Stimulated activated CD4-positive, alpha-beta T cell treated with anti-CD3 and anti-CD28 coated beads, Interleukin-12 subunit alpha, Interleukin-12 subunit beta, amount 100 ng/mL, for 48 hours (primary cell): ENCODE measurements at regions not wholly inside any gene's neighbourhood (a gene's known extent, or its start where the extent isn't known, plus 50 kb on each side); places are given as distances from the start of the nearest gene placed in this dataset.
"Not testable (repeated sequence)": the region's sequence is repeated elsewhere in the genome, so short reads cannot be mapped to it uniquely, and the experiment has no call there.

Source experiments
- DNase-seq, 3 donors: peaks; one replicate each; pipeline ENCODE4 v3.0.0-alpha.2; 2020; ENCODE audit warnings: low read depth in 2 of 3, low spot score in 1 of 3

DNA sequence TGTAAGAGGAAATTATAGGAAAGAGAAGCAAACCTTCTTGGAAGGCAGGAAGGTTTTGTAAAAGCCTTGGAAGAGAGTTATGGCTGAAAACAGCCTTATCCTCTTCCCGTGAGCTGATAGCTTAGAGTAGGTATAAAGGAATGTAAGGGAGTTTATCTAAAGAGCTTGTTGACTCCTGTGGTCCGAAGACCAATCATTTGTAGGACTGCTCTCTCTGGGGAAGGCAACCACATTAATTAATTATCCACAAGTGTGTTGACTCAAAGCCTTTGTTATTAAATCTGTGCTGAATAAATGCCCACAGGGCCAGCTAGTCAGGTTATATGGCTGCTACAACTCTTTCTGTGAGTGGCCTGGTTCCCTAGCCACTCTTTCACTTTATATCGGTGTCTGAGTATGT, 452.1 kb upstream of the RASGRP1 start:
- no peak for DNase-seq

DNA sequence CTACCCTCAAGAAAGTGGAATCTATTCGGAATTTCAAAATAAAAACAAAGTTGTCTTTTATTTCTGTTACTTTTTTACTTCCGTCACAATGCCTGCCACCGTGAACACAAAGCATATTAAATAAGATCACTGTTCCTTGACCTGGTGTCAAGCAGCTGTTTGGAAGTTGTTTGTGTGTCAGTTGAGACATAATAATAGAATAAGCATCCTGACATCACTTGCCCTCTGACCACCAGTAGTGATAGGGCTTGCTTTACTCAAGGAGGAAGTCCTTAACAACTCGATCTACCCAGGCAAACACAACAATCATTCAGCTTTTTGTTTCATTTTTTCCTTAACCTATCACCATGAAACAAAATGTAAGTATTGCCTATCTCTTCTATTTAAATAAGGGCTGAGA, 454.4 kb upstream of the RASGRP1 start:
- no peak for DNase-seq

DNA sequence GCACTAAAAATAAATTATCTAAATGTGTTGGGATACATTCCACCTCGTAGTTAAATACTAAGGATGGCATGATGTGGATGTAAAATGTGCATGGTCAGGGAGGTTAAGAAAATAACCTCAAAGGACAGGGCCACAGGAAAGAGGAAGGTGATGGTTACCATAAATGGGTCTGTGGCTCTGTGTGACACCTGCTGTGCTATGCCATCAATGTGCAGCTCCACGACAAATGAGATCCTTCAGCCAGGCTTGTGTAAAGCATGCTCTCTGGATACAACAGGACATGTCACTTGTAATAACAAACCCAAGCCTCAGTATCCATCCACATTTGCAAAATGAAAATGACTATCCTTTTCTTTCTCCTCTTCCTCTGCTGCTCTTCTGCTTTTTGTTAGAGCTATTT, 456.7 kb upstream of the RASGRP1 start:
- DNase-seq: no peak

DNA sequence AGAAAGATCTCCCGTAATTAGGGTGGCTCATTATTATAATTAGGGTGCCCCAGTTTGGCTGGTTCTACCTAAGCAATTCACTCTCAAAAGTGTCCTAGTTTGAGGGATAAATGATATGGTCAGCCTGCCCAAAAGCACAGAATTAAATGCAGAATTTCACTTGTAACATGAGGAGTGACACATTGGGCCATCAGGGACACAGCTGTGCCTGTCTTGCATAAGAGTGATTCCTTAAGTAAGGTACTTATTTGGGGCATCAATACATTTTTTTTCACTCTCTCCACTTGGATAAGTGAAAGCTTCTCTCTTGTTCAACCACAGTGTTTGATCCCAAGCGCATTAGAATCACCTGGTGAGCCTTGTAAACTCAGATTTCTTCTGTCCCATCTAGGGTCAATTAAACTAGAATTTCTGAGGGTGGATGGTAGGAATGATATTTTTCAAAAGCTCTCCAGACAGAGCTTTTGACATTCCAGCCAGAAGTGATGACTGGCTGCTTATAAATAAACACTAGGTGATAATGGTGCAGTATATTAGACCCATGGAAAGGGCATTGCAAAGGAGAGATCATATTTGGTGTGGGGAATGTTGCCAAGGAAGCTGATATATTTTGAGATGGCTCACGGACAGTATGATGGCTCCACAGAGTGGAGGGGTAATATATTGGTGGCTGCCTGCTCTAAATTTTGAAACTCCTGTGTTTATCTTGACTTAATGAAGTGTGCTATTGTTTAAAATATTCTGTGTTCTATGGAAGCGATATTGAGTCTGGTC, 458.1 kb upstream of the RASGRP1 start:
- DNase-seq: no peak

DNA sequence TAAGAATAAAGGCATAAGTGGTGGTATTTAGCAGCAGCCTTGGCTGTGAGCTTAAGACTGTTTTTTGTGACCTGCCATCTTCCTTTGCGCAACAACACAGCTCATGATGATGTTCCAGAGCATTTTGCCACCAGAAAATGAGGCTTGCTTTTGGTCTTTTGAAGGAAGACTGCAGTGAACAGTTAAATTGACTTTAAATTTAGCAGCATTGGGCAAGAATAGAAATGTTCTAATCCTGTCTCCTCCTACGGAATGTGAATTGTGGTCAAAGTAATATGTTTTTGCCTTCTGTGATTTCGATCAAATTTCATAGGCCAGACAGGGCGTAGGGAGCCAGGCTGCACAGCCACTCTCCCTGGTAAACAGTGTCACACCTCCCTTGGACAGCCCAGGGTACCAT, 460.7 kb upstream of the RASGRP1 start:
- DNase-seq: no peak

DNA sequence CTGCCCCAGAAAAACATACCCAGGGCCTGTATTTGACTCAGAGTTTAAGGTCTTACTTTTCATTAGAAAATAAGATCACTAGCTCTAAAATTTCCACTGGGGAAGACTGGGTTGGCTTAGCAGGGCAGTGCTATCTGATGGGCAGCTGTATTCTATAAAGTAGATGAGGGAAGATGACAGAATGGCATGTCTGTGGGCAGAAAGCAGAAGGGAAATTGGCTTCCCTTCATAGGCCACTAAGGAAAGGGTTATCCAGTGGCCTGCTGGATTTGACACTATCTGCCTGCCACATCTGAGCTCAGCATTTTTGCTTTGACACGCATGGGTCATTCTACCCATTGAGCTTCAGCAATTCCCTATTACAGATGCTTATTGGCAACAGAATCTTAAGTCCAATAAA, 461.3 kb upstream of the RASGRP1 start:
- DNase-seq: no peak

DNA sequence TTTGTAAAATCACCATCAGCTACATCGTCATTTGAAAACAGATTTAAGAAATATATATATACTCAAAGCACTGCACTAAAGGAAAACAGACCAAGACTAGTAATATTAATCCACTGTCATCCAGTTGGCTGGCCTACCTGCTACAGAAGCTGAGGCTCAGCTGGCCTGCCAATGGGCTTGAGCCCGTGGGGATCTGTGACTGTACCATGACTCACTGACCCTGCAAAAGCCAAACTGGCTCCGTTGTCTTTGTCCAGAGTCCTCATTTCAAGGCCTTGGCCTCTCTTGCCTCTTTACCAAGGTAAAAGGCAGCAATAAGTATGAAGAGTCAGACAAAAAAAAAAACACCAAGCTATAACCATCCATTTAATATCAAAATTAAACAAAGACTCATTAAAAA, 463.5 kb upstream of the RASGRP1 start:
- DNase-seq: no peak

DNA sequence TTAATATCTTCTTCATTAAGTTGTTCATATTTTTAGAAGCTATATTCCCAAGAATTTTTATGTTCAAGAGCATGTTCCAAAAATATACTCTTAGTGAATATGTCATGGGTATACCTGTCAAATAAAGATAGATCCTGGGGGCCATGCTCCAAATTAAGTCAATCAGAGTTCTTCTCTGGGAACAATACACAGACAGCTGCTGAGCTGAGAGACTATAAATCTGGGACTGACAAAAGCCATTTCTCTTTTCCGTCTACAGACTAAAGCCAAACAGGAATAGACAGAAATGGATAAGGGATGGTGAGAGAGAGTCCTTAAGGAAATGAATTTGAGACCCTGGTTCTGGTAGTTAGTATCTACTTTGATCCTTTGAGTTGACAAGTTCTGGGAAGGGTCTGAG, 465.1 kb upstream of the RASGRP1 start:
- DNase-seq: no peak

DNA sequence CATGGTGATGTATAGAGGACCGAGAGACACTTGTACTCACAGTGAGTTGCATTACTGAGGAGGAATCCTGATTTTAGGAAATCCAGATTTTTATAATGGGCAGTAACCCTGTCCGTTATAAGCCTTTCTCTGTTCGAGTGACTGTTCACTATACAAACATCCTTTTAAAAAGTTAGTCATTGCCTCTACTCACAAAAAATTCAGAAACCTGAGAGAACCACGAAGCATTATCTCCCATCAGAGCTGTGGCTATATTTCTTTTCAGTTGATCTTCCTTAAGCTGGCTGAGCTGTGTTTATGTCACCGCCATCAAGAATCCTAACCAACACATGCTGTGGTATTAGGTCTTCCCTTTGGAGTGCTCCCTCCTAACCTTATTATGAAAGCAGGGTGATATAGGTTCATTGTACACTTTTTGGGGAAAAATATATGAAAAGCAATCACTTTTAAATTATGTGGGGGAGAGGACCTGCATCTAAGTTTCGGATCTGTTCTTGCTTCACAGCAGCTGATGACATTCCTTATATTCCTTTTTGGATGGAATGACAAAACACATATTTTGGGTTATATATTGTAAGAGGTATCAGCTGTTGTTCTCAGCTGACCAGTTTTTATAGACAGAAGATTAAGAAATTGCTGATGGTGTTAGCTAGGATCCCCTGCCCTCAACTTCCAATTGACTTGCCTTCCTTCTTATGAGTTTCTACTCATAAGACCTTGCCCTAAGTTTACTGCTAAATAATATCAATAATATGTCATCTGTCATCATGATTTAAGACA, 465.9 kb upstream of the RASGRP1 start:
- no peak for DNase-seq

DNA sequence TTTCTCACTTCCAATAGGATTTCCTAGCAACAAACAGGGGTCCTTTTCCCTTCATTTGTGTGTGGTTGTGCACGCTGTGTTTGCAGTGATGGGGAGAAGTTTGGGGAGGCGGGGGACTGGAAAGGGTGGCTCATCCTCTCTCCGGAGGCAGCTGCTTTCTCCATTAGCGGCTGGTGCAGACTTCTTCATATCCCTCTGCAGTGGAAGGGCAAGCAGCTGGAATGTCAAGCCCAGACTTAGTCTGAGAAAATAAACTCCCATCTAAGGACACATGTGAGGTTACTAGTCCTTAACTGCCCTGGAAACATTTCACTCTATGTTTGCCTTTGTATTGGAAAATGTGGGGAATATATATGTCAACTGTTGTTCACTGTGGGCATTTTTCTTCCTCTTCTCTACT, 467.0 kb upstream of the RASGRP1 start:
- DNase-seq: no peak

DNA sequence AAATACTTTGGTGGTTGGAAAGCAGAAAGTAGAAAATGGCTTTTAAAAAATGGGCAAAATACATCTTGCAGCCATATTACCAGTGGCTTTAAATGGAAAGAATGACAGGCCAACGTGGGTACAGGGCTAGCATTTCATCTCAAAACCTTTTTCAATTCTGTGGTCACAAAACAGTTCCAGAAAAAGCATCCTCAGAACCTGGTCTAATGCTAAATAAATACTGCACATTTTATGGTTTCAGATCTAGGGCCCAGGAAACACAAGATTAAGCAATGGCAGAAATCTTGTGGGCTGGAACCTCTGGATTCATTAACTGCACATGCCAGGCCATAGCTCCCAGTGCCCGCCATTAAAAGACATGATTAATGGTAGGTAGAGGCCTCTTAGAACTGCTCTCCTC, 470.2 kb upstream of the RASGRP1 start:
- DNase-seq: no peak

DNA sequence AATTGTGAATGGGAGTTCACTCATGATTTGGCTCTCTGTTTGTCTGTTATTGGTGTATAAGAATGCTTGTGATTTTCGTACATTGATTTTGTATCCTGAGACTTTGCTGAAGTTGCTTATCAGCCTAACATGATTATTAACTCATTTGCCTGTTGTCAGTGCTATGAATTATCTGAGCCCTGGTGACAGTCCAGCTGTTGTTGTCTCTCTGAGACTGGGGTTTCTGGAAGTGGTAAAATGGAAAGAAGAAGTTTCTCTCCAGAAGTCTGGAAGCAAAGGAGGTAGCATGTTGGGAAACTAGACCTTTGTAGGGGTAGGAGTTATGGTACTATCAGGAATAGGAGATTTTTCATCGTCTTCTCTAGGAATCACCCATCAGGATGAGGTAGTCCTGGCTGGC, 473.0 kb upstream of the RASGRP1 start:
- not testable (repeated sequence) for DNase-seq

DNA sequence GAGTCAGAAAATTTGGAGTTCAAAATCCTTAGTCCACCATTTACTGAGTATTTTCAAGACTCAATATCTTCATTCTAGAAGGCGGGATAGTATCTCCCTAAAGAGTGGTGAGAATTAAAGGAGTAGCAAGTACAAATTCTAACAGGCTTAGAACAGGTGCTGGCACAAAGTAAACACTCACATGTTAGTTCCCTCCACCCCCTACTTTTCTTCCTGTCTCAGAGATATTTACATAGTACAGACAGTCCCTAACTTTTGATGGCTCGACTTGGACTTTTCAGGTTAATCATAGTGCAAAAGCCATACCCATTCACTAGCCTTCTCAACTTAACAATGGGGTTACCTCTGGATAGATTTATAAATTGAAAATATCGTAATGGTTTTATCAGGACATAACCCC, 476.2 kb upstream of the RASGRP1 start:
- DNase-seq: no peak

DNA sequence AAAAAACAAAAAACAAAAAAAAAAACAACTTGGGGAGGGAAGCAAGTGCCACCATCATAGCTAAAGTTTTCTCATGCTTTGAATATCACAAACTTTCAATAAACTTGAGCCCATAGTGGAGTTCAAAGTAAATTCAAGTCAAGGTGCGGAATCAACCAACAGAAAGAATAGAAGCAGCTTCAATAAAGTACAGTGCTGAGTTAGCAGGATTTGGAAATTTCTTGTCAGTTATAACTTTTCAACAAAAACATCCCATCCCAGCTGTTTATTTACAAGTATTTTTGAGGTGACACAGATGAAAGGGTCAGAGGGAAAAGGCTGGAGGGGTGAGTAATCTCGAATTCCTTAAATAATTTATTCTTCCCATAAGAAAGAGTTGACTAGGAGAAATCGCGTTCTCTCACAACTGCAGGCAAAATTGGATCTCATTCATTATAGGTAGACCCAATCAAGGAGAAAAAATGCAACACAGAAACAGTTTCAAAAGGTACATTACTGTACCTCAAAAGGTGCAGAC, 477.4 kb upstream of the RASGRP1 start:
- no peak for DNase-seq

DNA sequence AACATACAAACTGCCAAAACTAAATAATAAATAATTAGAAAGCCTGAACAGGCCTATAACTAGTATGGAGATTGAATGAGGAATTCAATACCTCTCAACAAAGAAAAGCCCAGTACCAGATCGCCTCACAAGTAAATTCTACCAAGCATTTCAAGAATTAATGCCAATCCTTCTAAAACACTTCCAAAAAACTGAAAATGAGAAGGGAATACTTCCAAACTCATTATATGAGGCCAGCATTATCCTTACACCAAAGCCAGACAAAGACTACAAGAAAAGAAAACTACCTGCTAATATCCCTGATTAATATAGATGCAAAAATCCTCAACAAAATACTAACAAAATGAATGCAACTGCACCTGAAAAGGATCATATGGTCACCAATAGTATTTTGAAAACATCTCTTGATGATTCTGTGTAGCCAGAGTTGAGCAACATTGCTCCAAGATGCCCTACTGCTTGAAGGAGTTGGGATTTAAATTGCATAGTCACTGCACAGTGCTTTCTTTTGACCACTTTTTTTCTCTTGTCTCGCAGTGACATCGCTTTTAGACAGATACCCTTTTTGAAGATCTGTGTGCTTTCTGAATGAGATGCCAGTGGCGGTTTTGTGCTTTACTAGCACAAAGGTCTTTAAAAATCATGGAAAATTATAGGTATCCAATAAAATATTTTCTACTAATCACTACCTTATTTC, 487.2 kb upstream of the RASGRP1 start:
- no peak for DNase-seq

DNA sequence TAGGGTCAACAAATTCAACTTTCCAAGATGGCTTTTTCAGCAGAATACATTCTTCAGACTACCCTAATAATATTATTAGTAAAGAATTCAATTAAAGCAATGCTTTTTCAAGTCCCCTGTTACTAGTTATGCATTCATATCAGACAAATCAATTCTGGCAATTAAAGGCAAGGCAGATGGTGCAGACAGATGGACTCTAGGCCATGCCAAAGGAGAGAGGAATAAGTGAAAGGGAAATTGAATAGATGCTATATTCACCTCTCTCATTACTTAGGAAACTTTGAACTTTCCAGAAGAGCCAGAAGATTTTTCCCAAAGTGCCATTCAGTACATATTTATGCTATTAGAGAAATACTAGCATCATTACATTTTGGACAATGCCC, 487.7 kb upstream of the RASGRP1 start:
- DNase-seq: no peak

DNA sequence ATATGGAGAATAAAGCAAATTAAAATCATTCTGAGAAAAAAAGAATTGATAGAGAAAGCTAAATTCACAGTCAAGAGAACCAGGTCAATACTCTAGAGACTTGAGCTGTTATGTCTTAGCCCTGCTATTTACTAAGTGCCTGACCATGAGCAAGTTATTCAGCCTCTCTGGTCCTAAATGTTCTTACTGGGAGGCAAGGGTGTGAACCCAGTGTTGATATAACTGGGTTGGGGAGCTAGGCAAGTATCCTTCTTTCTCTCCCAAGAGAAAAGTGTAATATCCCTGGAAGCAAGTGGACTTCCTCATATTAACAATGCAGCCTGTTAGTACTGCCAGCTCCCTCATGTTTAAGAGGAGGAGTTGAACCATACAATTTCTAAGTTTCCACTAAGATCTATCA, 488.9 kb upstream of the RASGRP1 start:
- no peak for DNase-seq

DNA sequence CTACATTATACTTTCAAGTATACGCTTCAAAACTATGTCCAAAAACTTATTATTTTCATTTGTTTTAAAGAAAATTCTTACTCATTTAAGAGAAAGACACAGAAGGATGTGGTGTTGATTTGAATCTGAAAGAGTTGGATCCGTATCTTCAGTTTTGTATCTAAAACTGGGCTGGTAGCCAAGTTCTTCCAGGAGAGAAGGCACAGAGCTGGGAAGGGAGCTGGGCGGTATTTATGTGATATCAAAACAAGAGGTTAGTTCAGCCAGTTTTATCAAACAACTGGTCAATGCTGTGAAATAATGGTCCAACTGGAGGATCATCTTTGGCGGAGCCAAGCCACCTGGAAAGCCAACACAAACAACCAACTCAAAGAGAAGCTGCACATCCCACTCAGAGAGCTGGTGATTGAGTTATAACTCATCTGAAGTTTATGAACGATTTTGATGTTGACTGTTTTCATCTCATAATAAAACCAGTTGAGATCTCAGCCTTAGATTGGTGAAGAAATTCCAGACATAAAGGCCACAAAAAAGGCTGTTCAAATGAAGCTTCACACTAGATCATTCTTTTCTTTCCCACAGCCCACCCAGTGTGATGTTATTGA, 489.6 kb upstream of the RASGRP1 start:
- DNase-seq: no peak

DNA sequence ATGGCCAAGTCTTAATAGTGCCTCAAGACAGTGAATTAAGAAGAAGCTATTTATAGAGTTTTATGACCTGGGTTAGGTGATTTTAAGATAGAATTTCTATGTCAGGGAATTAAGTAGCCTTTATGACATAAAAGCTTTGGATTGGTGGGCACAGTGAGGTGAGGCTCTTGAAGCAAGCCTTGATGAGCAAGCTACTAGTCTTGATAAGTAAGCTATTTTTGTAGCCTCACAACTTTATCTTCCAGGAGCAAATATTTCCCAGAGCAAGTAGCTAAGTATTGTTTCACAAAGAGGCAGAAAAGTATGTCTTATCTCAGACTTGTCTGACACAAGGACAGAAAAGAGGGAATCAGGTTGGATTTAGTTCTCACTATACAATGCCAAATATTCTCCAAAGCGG, 491.7 kb upstream of the RASGRP1 start:
- DNase-seq: no peak

DNA sequence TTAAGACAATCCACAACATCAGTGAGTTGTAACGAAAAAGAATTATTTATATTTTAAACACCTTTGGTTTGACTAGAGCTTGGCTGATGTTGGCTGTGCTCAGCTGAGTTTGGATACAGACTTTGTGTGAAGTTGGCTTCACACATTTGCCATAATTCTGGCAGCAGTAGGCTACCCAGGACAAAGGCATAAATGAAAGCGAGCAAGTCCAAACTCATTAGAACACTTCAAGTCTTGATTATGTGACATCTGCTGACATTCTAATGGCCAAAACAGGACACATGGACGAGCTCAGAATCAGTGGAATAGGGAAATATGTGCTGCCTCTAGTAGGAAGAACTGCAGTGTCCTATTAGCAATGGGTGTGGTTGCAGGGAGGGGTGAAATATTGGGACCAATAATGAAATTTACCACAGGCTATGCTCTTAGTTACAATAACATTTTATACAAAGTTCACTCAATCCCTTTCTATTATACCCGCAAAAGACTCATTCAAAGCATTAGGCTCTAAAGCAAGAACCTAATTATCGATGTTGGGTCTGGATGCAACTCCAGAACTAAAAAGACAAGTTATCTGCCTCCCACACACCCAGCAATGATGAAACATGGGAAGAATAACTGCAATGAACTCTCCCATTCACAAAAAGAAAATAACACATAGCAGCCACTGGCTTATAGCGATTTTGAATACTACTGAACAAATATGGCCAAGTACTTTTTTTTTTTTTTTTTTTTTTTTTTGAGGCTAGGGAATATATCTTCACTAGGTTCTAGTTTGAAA, 493.9 kb upstream of the RASGRP1 start:
- DNase-seq: no peak

DNA sequence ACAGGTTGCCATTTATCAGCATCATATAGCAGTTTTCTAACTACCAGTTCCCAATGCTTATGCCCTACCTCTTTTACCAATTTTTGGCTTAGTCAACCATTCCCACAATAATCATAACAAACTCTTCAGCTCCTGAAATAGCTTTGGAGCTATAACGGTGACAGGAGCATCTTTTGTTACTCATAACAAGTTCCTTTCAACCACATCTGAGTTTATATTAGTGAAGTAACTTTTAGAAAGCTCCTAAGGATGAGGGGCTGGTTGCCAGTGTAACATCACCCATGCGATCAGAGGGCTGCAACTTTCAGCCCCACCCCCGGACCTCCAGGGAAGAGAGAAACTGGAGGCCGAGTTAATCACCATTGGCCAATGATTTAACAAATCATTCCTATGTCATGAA, 495.3 kb upstream of the RASGRP1 start:
- DNase-seq: no peak
